Endothelial cell of umbilical vein (primary cell): ENCODE measurements at regions not wholly inside any gene's neighbourhood (a gene's known extent, or its start where the extent isn't known, plus 50 kb on each side); places are given as distances from the start of the nearest gene placed in this dataset.
"Not testable (repeated sequence)": the region's sequence is repeated elsewhere in the genome, so short reads cannot be mapped to it uniquely, and the experiment has no call there.

Experiments
- BruUV-seq: library from RNA; stranded (reverse); fragments of 400-500 nt; replicated peaks from 2 replicates; lab custom pipeline; 2021; lab: Mats Ljungman, UMichigan
- CTCF ChIA-PET: fragments of 300-600, 350-600 bp; sonication (Branson Sonifier 250); formaldehyde crosslinking; loops from one replicate; lab custom pipeline; 2021; ENCODE audit warnings: antibody characterized with exemption, inconsistent platforms; lab: Charles Lee
- POLR2A ChIA-PET: fragments of 300-600, 350-600 bp; sonication (Branson Sonifier 250); formaldehyde crosslinking; loops from one replicate; lab custom pipeline; 2021; ENCODE audit warnings: antibody characterized with exemption, inconsistent platforms; lab: Charles Lee
- DNase-seq: peaks from one replicate; pipeline ENCODE4 v3.0.0-alpha.2; 2011; ENCODE audit warnings: low read depth, low spot score
- FAIRE-seq: peaks from 2 replicates; lab custom pipeline; 2011; peaks lifted over from hg19 to GRCh38; lab: Jason Lieb, UNC
- H2AFZ ChIP-seq: 2 replicates; pipeline ENCODE4 v1.6.0; 2012; ENCODE audit warnings: low read depth, low read length, control low read depth, inconsistent platforms
- H3K27ac ChIP-seq: 2 replicates; pipeline ENCODE4 v1.5.1; 2011; ENCODE audit warnings: low read depth, mild to moderate bottlenecking, control low read depth, low read length, moderate library complexity; ENCODE audit not compliant: insufficient read depth
- H3K27me3 ChIP-seq, 2 experiments: 2 replicates each; pipeline versions ENCODE4 v1.6.0 to v1.6.1; 2011; ENCODE audit warnings: low read length in 2 of 2, mixed read lengths in 1 of 2; ENCODE audit not compliant: control insufficient read depth in 2 of 2, insufficient read depth in 2 of 2
- H3K36me3 ChIP-seq, 2 experiments: 2 replicates in 1 of 2; 3 replicates in 1 of 2; pipeline ENCODE4 v1.5.1; 2011; ENCODE audit warnings: low read length in 2 of 2, mild to moderate bottlenecking in 1 of 2, moderate library complexity in 1 of 2; ENCODE audit not compliant: control insufficient read depth in 2 of 2, insufficient read depth in 2 of 2; ENCODE audit errors: extremely low read depth in 1 of 2
- H3K4me1 ChIP-seq: 3 replicates; pipeline ENCODE4 v1.5.1; 2011; ENCODE audit warnings: mild to moderate bottlenecking, low read length; ENCODE audit not compliant: control insufficient read depth, insufficient read depth; ENCODE audit errors: extremely low read depth
- H3K4me2 ChIP-seq: 2 replicates; pipeline ENCODE4 v1.6.1; 2011; ENCODE audit warnings: low read length, control low read depth, mixed read lengths; ENCODE audit not compliant: insufficient read depth
- H3K4me3 ChIP-seq, 3 experiments: fragments of 200-600 bp in 1 of 3; sonication (generic), shearing (Covaris generic) in 1 of 3; replicated peaks in 1 of 3; 2 replicates each; pipeline ENCODE4 v1.5.1; 2011 to 2016; ENCODE audit warnings: control low read depth in 3 of 3, low read length in 3 of 3, mild to moderate bottlenecking in 2 of 3, inconsistent platforms in 1 of 3, low read depth in 1 of 3, moderate library complexity in 1 of 3; ENCODE audit not compliant: insufficient read depth in 1 of 3
- H3K79me2 ChIP-seq: 2 replicates; pipeline ENCODE4 v1.6.0; 2012; ENCODE audit warnings: low read length, inconsistent platforms; ENCODE audit not compliant: control insufficient read depth, insufficient read depth
- H3K9ac ChIP-seq: replicated peaks from 2 replicates; pipeline ENCODE3; 2011; ENCODE audit warnings: low read length, control low read depth; ENCODE audit not compliant: insufficient read depth; ENCODE audit errors: extremely low read depth
- H3K9me1 ChIP-seq: replicated peaks from 3 replicates; pipeline ENCODE4 v1.6.0; 2011; ENCODE audit warnings: mild to moderate bottlenecking, low read length; ENCODE audit not compliant: control insufficient read depth, insufficient read depth; ENCODE audit errors: extremely low read depth
- H3K9me3 ChIP-seq: replicated peaks from 2 replicates; pipeline ENCODE4 v1.5.1; 2012; ENCODE audit warnings: low read length, inconsistent platforms; ENCODE audit not compliant: control insufficient read depth, insufficient read depth
- H4K20me1 ChIP-seq: replicated peaks from 2 replicates; pipeline ENCODE3; 2011; ENCODE audit warnings: mild to moderate bottlenecking, low read length; ENCODE audit not compliant: control insufficient read depth, insufficient read depth; ENCODE audit errors: extremely low read depth
- dilution Hi-C: fragments of 300-500 bp; cut with MboI; formaldehyde crosslinking; loops from one replicate; pipeline ENCODE4 v1.15.0; 2019; ENCODE audit warnings: low sequenced_read_pairs; ENCODE audit not compliant: extremely low pct_ligation_motif_present
- intact Hi-C: fragments of 100-400 bp; cut with micrococcal nuclease; formaldehyde crosslinking; loops from one replicate; pipeline ENCODE4 v1.10.0; 2022
- TF ChIP-seq, protein P1 (sequence below): IDR thresholded peaks from 2 replicates; pipeline ENCODE4 v1.6.1; 2011; ENCODE audit not compliant: insufficient read depth, insufficient read length

DNA sequence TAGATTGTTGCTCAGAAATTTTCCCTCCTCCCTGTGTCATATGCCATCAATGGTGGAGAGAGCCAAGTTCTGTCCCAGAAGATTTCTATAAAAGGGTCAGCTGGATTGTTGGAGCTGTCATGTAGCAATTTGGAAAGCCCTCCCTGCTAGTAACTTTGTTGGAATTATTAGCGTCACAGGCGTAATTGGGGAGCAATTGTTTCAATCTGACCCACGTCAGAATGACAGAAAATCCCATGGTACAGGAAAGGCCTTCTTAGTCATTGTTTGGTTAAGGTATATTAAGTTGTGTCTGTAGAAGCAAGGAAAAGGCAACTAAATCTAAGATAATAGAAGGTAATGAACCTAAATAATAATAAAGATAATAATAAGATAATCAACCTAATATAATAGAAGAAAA, 148.4 kb downstream of the PLK2 start:
- Histone ChIP-seq H3K4me2 (no peak overlapping the region), H3K79me2 (no peaks in the 10 kb centered on the region), H3K9me3 (no peaks in the 10 kb centered on the region), H2AFZ (no peak overlapping the region), H3K36me3 (no peaks in the 10 kb centered on the region), H3K9me1 (no peaks in the 10 kb centered on the region), H3K4me3 (no peak overlapping the region), H3K27me3 (no peaks in the 10 kb centered on the region), H3K9ac (no peak overlapping the region), H3K27ac (no peak overlapping the region), H3K4me1 (no peaks in the 10 kb centered on the region), H4K20me1 (no peaks in the 10 kb centered on the region)
- TF ChIP-seq, protein P1, sequence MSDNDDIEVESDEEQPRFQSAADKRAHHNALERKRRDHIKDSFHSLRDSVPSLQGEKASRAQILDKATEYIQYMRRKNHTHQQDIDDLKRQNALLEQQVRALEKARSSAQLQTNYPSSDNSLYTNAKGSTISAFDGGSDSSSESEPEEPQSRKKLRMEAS, result no peak
- CTCF ChIA-PET, result no interaction called here
- dilution Hi-C loops (no loop called here), intact Hi-C loops (no loop called here)
- no peak for FAIRE-seq
- POLR2A ChIA-PET, result no interaction called here
- no peak for DNase-seq
- no TSS peak for BruUV-seq

DNA sequence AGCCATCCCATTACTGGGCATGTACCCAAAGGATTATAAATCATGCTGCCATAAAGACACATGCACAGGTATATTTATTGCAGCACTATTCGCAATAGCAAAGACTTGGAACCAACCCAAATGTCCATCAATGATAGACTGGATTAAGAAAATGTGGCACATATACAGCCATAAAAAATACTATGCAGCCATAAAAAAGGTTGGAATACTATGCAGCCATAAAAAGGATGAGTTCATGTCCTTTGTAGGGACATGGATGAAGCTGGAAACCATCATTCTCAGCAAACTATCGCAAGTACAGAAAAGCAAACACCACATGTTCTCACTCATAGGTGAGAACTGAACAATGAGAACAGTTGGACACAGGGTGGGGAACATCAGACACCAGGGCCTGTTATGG, 151.5 kb downstream of the PLK2 start:
- dilution Hi-C loops, H2AFZ ChIP-seq, H3K27ac ChIP-seq, H4K20me1 ChIP-seq, H3K9ac ChIP-seq, intact Hi-C loops, DNase-seq, POLR2A ChIA-PET, H3K27me3 ChIP-seq, BruUV-seq, H3K4me3 ChIP-seq, H3K9me3 ChIP-seq, H3K4me1 ChIP-seq, CTCF ChIA-PET, H3K9me1 ChIP-seq, H3K36me3 ChIP-seq, H3K4me2 ChIP-seq, H3K79me2 ChIP-seq, FAIRE-seq: not testable (repeated sequence)
